Neural crest cell (in vitro differentiated cells): ENCODE measurements at regions not wholly inside any gene's neighbourhood (a gene's known extent, or its start where the extent isn't known, plus 50 kb on each side); places are given as distances from the start of the nearest gene placed in this dataset.

Experiments
- DNase-seq: peaks from one replicate; pipeline ENCODE4 v3.0.0; 2021; ENCODE audit warnings: low read depth, mixed read lengths, low spot score
- H3K27ac Mint-ChIP-seq: one replicate; pipeline ENCODE4 v1.8.0; 2021; ENCODE audit warnings: mild to moderate bottlenecking, mixed read lengths; ENCODE audit not compliant: unreplicated experiment
- H3K27me3 Mint-ChIP-seq: 2 replicates; pipeline ENCODE4 v1.8.0; 2021; ENCODE audit warnings: low read depth, mild to moderate bottlenecking, mixed read lengths
- H3K36me3 Mint-ChIP-seq: 2 replicates; pipeline ENCODE4 v1.8.0; 2021; ENCODE audit warnings: low read depth, mild to moderate bottlenecking, mixed read lengths
- H3K4me1 Mint-ChIP-seq: 2 replicates; pipeline ENCODE4 v1.8.0; 2021; ENCODE audit warnings: mixed read lengths
- H3K4me3 Mint-ChIP-seq: one replicate; pipeline ENCODE4 v1.8.0; 2021; ENCODE audit warnings: mild to moderate bottlenecking, mixed read lengths
- H3K9me3 Mint-ChIP-seq: 2 replicates; pipeline ENCODE4 v1.8.0; 2021; ENCODE audit warnings: mixed read lengths
- TF ChIP-seq, protein P1 (sequence below): fragments of 200-600 bp; sonication (generic); conservative IDR thresholded peaks from 2 replicates; pipeline ENCODE4 v1.5.0; 2021; ENCODE audit warnings: antibody characterized with exemption, mild to moderate bottlenecking

DNA sequence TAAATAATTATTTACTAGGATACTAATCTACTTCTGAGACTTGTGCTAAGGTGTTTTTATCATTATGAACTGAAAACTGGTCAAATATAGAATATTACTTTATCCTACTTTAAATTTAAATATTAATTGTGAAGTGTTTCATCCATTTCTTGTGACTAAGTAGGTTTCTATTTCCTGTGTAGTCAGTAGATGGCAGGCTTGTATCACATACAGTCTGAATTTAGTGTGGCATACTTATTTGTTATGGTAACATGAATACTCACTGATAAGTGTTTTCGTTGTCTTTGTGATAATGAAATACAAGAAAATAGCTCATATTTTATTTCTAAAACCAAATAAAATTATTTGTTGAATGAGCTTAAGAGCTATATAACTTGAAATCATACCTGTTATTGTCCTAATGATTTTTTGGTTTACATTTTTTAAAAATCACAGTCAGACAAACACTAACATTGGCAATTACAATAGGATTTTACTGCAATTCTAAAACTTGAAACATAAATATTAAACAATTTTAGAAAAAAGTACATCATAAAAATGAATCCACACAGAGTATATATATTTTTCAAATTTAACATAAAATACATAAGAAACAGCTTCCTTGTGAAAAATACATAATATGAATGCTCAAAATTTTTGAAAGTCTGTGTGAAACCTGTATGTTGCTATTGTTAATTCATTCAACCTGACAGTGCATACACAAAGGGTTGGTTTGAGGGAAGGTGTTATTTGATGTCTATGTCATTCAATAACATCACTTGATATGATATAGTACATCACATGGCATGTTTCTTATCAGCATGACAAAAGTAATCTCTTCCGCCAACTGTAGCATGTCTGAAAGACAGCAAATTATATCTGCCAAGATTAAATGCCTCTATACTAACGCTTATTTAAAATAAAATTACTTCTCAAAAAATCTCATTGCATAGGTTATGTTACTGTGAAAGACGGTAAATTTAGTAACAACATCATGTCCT, 904.8 kb upstream of the PCDH20 start:
- H3K4me1 Mint-ChIP-seq: peaks cover 6% of the 10 kb centered on the region
- no peak overlapping the region for H3K4me3 Mint-ChIP-seq
- H3K36me3 Mint-ChIP-seq: no peaks in the 10 kb centered on the region
- TF ChIP-seq, protein P1, sequence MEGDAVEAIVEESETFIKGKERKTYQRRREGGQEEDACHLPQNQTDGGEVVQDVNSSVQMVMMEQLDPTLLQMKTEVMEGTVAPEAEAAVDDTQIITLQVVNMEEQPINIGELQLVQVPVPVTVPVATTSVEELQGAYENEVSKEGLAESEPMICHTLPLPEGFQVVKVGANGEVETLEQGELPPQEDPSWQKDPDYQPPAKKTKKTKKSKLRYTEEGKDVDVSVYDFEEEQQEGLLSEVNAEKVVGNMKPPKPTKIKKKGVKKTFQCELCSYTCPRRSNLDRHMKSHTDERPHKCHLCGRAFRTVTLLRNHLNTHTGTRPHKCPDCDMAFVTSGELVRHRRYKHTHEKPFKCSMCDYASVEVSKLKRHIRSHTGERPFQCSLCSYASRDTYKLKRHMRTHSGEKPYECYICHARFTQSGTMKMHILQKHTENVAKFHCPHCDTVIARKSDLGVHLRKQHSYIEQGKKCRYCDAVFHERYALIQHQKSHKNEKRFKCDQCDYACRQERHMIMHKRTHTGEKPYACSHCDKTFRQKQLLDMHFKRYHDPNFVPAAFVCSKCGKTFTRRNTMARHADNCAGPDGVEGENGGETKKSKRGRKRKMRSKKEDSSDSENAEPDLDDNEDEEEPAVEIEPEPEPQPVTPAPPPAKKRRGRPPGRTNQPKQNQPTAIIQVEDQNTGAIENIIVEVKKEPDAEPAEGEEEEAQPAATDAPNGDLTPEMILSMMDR: peak; percentile 87
- peaks cover 3% of the 10 kb centered on the region for H3K9me3 Mint-ChIP-seq
- no peak overlapping the region for H3K27ac Mint-ChIP-seq
- no peaks in the 10 kb centered on the region for H3K27me3 Mint-ChIP-seq
- no peak for DNase-seq

DNA sequence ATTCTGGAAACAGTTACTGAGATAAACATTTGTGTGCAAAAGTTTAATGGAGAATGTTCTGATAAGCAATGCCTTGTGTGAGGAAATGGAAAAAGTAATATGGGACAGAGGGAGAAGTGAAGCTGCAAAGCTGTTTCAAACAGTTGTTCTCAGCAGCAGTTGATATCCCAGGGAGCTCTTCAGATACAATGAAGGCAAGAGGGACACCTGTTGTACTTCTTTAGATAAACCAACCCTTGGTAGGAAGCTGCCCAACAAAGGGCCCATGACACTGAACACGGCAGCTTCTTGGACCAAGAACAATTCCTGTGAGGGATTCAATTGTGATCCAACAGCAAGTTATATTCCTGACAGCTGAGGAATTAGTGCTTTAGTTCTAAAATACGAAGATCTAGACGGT, 894.3 kb upstream of the PCDH20 start:
- no peaks in the 10 kb centered on the region for H3K27me3 Mint-ChIP-seq
- no peak overlapping the region for H3K4me3 Mint-ChIP-seq
- no peaks in the 10 kb centered on the region for H3K4me1 Mint-ChIP-seq
- DNase-seq: no peak
- no peak overlapping the region for H3K27ac Mint-ChIP-seq
- TF ChIP-seq, protein P1: no peak
- H3K9me3 Mint-ChIP-seq: peaks cover 3% of the 10 kb centered on the region
- H3K36me3 Mint-ChIP-seq: no peaks in the 10 kb centered on the region

DNA sequence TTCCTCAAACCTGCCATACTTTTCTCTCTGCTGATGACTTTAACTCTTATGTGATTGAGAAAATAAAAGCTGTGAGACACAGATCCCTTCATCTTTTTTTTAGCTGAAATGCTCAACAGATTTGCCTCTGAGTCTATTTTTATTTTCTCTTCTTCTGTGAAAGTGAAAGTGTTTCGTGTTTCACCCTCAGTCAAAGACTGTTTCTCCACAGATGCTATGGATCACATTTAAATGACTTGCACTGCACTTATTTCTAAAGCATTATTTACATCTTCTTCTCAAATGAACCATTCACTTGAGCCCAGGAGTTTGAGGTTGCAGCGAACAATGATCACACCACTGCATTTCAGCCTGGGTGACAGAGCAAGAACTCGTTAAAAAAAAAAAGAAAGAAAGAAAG, 890.1 kb upstream of the PCDH20 start:
- Mint-ChIP-seq H3K27me3 (no peaks in the 10 kb centered on the region), H3K9me3 (no peaks in the 10 kb centered on the region), H3K36me3 (no peaks in the 10 kb centered on the region), H3K27ac (no peak overlapping the region), H3K4me3 (no peak overlapping the region), H3K4me1 (no peaks in the 10 kb centered on the region)
- TF ChIP-seq, protein P1: no peak
- no peak for DNase-seq

GRCh38 chr13:62302341-62302740, 886.7 kb upstream of the PCDH20 start:
- Mint-ChIP-seq H3K27ac (no peak overlapping the region), H3K27me3 (no peaks in the 10 kb centered on the region), H3K9me3 (no peaks in the 10 kb centered on the region), H3K4me3 (no peak overlapping the region), H3K4me1 (no peaks in the 10 kb centered on the region), H3K36me3 (no peaks in the 10 kb centered on the region)
- TF ChIP-seq, protein P1: no peak
- no peak for DNase-seq

- no peaks in the 10 kb centered on the region for H3K9me3 Mint-ChIP-seq
- no peak overlapping the region for H3K27ac Mint-ChIP-seq
- H3K27me3 Mint-ChIP-seq: no peaks in the 10 kb centered on the region
- no peak for DNase-seq
- no peaks in the 10 kb centered on the region for H3K4me1 Mint-ChIP-seq
- H3K4me3 Mint-ChIP-seq: no peak overlapping the region
- H3K36me3 Mint-ChIP-seq: no peaks in the 10 kb centered on the region
- TF ChIP-seq, protein P1: no peak
Observed at GRCh38 chr13:62299988-62300387, 884.3 kb upstream of the PCDH20 start.
